ENCODE measurements at regions not wholly inside any gene's neighbourhood (a gene's known extent, or its start where the extent isn't known, plus 50 kb on each side); places are given as distances from the start of the nearest gene placed in this dataset.

DNA sequence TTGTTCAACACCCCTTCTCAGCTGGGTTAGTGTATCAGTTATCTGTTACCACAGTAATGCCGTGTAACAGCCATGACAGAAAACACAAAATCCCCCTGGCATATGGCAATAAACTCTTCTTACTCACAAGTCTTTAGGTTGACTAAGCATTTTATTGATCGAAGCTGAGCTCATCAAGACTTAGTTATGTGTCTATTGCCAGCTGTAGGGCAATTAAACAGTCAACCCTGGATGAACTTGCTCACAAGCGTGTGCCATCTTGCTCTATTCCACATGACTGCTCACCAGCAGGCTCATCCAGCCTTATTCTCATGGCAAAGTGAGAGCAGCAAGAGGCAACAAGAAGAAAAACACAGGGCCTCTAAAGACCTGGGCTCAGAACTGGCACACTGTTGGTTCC lies 333.8 kb upstream of the PTBP2 start:
- H3K4me3 Mint-ChIP-seq (ENCODE audit: unreplicated experiment): no peak overlapping the region

DNA sequence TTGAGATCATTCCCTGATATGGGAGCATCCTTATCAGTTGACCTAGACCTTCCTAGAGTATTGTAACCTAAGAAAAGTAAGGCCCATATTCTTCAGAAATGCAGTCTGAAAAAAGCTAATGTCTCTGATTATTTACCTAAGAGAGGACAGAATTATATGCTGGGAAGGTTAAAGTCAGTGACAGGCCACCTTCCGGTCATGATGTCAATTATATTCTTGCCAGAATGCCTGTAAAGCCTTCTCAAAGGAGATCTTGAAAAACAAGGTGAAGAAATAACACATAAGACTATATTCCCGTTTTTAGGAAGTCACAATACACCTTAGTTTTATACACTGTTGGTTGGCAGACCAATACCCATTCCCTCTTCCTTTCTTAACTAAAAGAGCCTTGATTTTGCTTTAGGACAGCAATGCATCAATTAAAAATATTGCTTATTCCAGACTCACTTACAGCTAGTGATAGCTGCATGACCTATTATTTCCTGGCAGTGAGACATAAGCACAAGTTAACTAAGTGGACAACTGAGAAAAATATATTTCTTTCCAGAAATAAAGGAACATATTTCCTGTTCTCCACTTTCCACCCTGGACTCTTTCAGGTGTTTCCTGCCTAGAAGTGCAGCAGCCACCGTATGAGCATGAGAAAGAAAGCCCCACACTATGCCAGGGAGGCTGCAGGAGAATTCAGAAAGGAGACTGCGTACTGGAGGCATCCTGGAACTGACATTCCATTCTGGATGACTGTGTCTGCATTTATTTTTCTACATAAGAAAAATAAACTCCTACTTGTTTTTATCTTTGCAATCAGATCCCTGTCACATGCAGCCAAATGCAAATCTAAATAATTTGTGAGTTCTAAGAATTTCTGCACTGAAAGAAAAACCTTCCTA lies 332.9 kb upstream of the PTBP2 start:
- TF ChIP-seq, protein P1, sequence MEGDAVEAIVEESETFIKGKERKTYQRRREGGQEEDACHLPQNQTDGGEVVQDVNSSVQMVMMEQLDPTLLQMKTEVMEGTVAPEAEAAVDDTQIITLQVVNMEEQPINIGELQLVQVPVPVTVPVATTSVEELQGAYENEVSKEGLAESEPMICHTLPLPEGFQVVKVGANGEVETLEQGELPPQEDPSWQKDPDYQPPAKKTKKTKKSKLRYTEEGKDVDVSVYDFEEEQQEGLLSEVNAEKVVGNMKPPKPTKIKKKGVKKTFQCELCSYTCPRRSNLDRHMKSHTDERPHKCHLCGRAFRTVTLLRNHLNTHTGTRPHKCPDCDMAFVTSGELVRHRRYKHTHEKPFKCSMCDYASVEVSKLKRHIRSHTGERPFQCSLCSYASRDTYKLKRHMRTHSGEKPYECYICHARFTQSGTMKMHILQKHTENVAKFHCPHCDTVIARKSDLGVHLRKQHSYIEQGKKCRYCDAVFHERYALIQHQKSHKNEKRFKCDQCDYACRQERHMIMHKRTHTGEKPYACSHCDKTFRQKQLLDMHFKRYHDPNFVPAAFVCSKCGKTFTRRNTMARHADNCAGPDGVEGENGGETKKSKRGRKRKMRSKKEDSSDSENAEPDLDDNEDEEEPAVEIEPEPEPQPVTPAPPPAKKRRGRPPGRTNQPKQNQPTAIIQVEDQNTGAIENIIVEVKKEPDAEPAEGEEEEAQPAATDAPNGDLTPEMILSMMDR (IDR thresholded peaks at IDR 0.05; ENCODE audit: insufficient read depth, low read depth, low read length): no peak
- no peak for TF ChIP-seq EZH2 (IDR thresholded peaks at IDR 0.05; ENCODE audit: insufficient read depth, low read length)
- no peak overlapping the region for H3K4me3 ChIP-seq (ENCODE audit: insufficient read depth, low read depth, low read length)
- peaks cover 8% of the 10 kb centered on the region for H3K4me1 Mint-ChIP-seq (ENCODE audit: low read depth, unreplicated experiment)
- H3K36me3 Mint-ChIP-seq (ENCODE audit: low read depth, unreplicated experiment): no peaks in the 10 kb centered on the region
- no peak overlapping the region for H3K27ac ChIP-seq (ENCODE audit: low read depth, low read length)
- H4K20me1 ChIP-seq (ENCODE audit: insufficient read depth, low read length): no peaks in the 10 kb centered on the region
- H3K9ac ChIP-seq (ENCODE audit: low read length): no peak overlapping the region
- H3K4me3 Mint-ChIP-seq (ENCODE audit: unreplicated experiment): no peak overlapping the region
- H3K4me2 ChIP-seq (ENCODE audit: low read length): peak overlapping the region; percentile 22
- H3K9me3 Mint-ChIP-seq (ENCODE audit: unreplicated experiment): peaks cover 2% of the 10 kb centered on the region
- H3K27me3 ChIP-seq (ENCODE audit: insufficient read depth, low read length): no peaks in the 10 kb centered on the region
- H3K4me1 ChIP-seq (ENCODE audit: insufficient read depth, low read length): peaks cover 5% of the 10 kb centered on the region
- peak overlapping the region; percentile 11 for H3K27ac Mint-ChIP-seq (ENCODE audit: unreplicated experiment)
- peak; percentile 80 for DNase-seq (ENCODE audit: low read depth)
- H3K27me3 Mint-ChIP-seq (ENCODE audit: low read depth, unreplicated experiment): no peaks in the 10 kb centered on the region
- no peak overlapping the region for H2AFZ ChIP-seq (ENCODE audit: low read depth, low read length)
- H3K79me2 ChIP-seq (ENCODE audit: insufficient read depth, low read length): no peaks in the 10 kb centered on the region
- FAIRE-seq: peak; percentile 17
- H3K9me3 ChIP-seq (ENCODE audit: insufficient read depth, low read depth, low read length): no peaks in the 10 kb centered on the region
- H3K36me3 ChIP-seq (ENCODE audit: insufficient read depth, low read length): no peaks in the 10 kb centered on the region

More for the DNA sequence above, 333.8 kb upstream of the PTBP2 start:
- Histone ChIP-seq H4K20me1 (ENCODE audit: insufficient read depth, low read length) (no peaks in the 10 kb centered on the region), H2AFZ (ENCODE audit: low read depth, low read length) (no peak overlapping the region), H3K9me3 (ENCODE audit: insufficient read depth, low read depth, low read length) (no peaks in the 10 kb centered on the region), H3K4me1 (ENCODE audit: insufficient read depth, low read length) (peaks cover 5% of the 10 kb centered on the region), H3K4me2 (ENCODE audit: low read length) (no peak overlapping the region), H3K4me3 (ENCODE audit: insufficient read depth, low read depth, low read length) (no peak overlapping the region), H3K27me3 (ENCODE audit: insufficient read depth, low read length) (no peaks in the 10 kb centered on the region), H3K9ac (ENCODE audit: low read length) (no peak overlapping the region), H3K79me2 (ENCODE audit: insufficient read depth, low read length) (no peaks in the 10 kb centered on the region), H3K27ac (ENCODE audit: low read depth, low read length) (no peak overlapping the region), H3K36me3 (ENCODE audit: insufficient read depth, low read length) (no peaks in the 10 kb centered on the region)
- DNase-seq (ENCODE audit: low read depth) (no peak), FAIRE-seq (no peak)
- Mint-ChIP-seq H3K4me1 (ENCODE audit: low read depth, unreplicated experiment) (peaks cover 8% of the 10 kb centered on the region), H3K27ac (ENCODE audit: unreplicated experiment) (no peak overlapping the region), H3K27me3 (ENCODE audit: low read depth, unreplicated experiment) (no peaks in the 10 kb centered on the region), H3K9me3 (ENCODE audit: unreplicated experiment) (peaks cover 7% of the 10 kb centered on the region), H3K36me3 (ENCODE audit: low read depth, unreplicated experiment) (no peaks in the 10 kb centered on the region)
- TF ChIP-seq EZH2 (IDR thresholded peaks at IDR 0.05; ENCODE audit: insufficient read depth, low read length): no peak
- TF ChIP-seq, protein P1 (IDR thresholded peaks at IDR 0.05; ENCODE audit: insufficient read depth, low read depth, low read length): no peak

DNA sequence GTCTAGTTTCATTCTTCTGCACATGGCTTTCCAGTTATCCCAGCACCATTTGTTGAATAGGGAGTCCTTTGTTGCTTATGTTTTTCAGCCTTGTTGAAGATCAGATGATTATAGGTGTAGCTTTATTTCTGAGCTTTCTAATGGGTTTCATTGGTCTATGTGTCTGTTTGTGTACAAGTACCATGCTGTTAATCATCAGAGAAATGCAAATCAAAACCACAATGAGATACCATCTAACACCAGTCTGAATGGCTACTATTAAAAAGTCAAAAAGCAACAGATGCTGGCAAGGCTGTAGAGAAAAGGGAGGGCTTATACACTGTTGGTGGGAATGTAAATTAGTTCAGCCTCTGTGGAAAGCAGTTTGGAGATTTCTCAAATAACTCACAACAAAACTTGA lies 321.5 kb upstream of the PTBP2 start:
- H3K36me3 Mint-ChIP-seq (ENCODE audit: low read depth, unreplicated experiment): no peaks in the 10 kb centered on the region
- TF ChIP-seq, protein P1 (IDR thresholded peaks at IDR 0.05; ENCODE audit: insufficient read depth, low read depth, low read length): no peak
- TF ChIP-seq EZH2 (IDR thresholded peaks at IDR 0.05; ENCODE audit: insufficient read depth, low read length): no peak
- no peak overlapping the region for H3K4me2 ChIP-seq (ENCODE audit: low read length)
- no peaks in the 10 kb centered on the region for H3K9me3 ChIP-seq (ENCODE audit: insufficient read depth, low read depth, low read length)
- no peaks in the 10 kb centered on the region for H3K27me3 ChIP-seq (ENCODE audit: insufficient read depth, low read length)
- H3K9me3 Mint-ChIP-seq (ENCODE audit: unreplicated experiment): no peaks in the 10 kb centered on the region
- no peak overlapping the region for H3K27ac ChIP-seq (ENCODE audit: low read depth, low read length)
- H3K27me3 Mint-ChIP-seq (ENCODE audit: low read depth, unreplicated experiment): no peaks in the 10 kb centered on the region
- H3K4me3 Mint-ChIP-seq (ENCODE audit: unreplicated experiment): no peak overlapping the region
- no peak for DNase-seq (ENCODE audit: low read depth)
- H3K4me1 ChIP-seq (ENCODE audit: insufficient read depth, low read length): no peaks in the 10 kb centered on the region
- no peaks in the 10 kb centered on the region for H3K36me3 ChIP-seq (ENCODE audit: insufficient read depth, low read length)
- no peak for FAIRE-seq
- H3K79me2 ChIP-seq (ENCODE audit: insufficient read depth, low read length): no peaks in the 10 kb centered on the region
- H3K4me3 ChIP-seq (ENCODE audit: insufficient read depth, low read depth, low read length): no peak overlapping the region
- no peak overlapping the region for H2AFZ ChIP-seq (ENCODE audit: low read depth, low read length)
- H3K27ac Mint-ChIP-seq (ENCODE audit: unreplicated experiment): no peak overlapping the region
- H3K4me1 Mint-ChIP-seq (ENCODE audit: low read depth, unreplicated experiment): no peaks in the 10 kb centered on the region
- no peaks in the 10 kb centered on the region for H4K20me1 ChIP-seq (ENCODE audit: insufficient read depth, low read length)
- no peak overlapping the region for H3K9ac ChIP-seq (ENCODE audit: low read length)

Data from astrocyte (in vitro differentiated cells and primary cell).